K562 (cell line): ENCODE measurements at regions not wholly inside any gene's neighbourhood (a gene's known extent, or its start where the extent isn't known, plus 50 kb on each side); places are given as distances from the start of the nearest gene placed in this dataset.

Source experiments
- ATAC-seq: fragments of 200-7000 bp; cut with Tn5 transposase; 3 replicates; pipeline ENCODE4 v1.9.1; 2020; ENCODE audit warnings: moderate library complexity
- BruUV-seq: library from RNA; stranded (reverse); fragments of 400-500 nt; replicated peaks from 2 replicates; lab custom pipeline; 2021; lab: Mats Ljungman, UMichigan
- CTCF ChIA-PET: fragments of 300-600 bp; formaldehyde crosslinking; extraction: SDS; loops from one replicate; lab custom pipeline; 2021; ENCODE audit warnings: low intra/inter-chr PET ratio; lab: Yijun Ruan, JAX
- POLR2A ChIA-PET: fragments of 300-600, 350-650 bp; sonication (Branson Sonifier 250); formaldehyde crosslinking; extraction: SDS; loops from one replicate; lab custom pipeline; 2021; ENCODE audit warnings: antibody characterized with exemption, inconsistent platforms; lab: Yijun Ruan, JAX
- DNase-seq, 4 experiments: peaks; one replicate each; pipeline versions ENCODE4 v3.0.0 to v3.0.0-alpha.2; 2011 to 2018; ENCODE audit warnings: low spot score in 3 of 4, mixed read lengths in 3 of 4; ENCODE audit errors: extremely low read depth in 1 of 4
- FAIRE-seq: peaks from 2 replicates; lab custom pipeline; 2011; peaks lifted over from hg19 to GRCh38; lab: Jason Lieb, UNC
- H2AFZ ChIP-seq: 2 replicates; pipeline ENCODE4 v1.6.0; 2011; ENCODE audit warnings: low read depth, low read length, control low read depth, inconsistent platforms
- H3K27ac ChIP-seq: fragments of 200-600 bp; 3 replicates; pipeline ENCODE4 v1.8.0; 2011; ENCODE audit warnings: low read depth, mild to moderate bottlenecking, control low read depth, inconsistent platforms, low read length, moderate library complexity, mixed read lengths; ENCODE audit errors: extremely low read depth
- H3K27me3 ChIP-seq, 2 experiments: fragments of 300-600 bp in 1 of 2; 2 replicates in 1 of 2; 3 replicates in 1 of 2; pipeline versions ENCODE4 v1.6.0 to v1.8.0; 2011; ENCODE audit warnings: inconsistent platforms in 2 of 2, low read length in 2 of 2, mild to moderate bottlenecking in 1 of 2, mixed read lengths in 1 of 2, moderate library complexity in 1 of 2; ENCODE audit not compliant: control insufficient read depth in 2 of 2, insufficient read depth in 2 of 2
- H3K36me3 ChIP-seq: fragments of 300-600 bp; 3 replicates; pipeline ENCODE4 v1.8.0; 2011; ENCODE audit warnings: mild to moderate bottlenecking, low read length, inconsistent platforms; ENCODE audit not compliant: control insufficient read depth, insufficient read depth
- H3K4me1 ChIP-seq, 2 experiments: fragments of 200-600 bp in 1 of 2; replicated peaks in 1 of 2; 2 replicates in 1 of 2; 3 replicates in 1 of 2; pipeline versions ENCODE4 v1.5.1 to v1.8.0; 2011; ENCODE audit warnings: inconsistent platforms in 2 of 2, low read length in 2 of 2, mild to moderate bottlenecking in 1 of 2, mixed read lengths in 1 of 2, moderate library complexity in 1 of 2; ENCODE audit not compliant: control insufficient read depth in 2 of 2, insufficient read depth in 2 of 2
- H3K4me2 ChIP-seq: 2 replicates; pipeline ENCODE4 v1.6.1; 2011; ENCODE audit warnings: low read length, control low read depth, inconsistent platforms, mixed read lengths; ENCODE audit not compliant: insufficient read depth
- H3K4me3 ChIP-seq: fragments of 200-600 bp; sonication (generic), shearing (Covaris generic); 2 replicates; pipeline ENCODE4 v1.5.1; 2016; ENCODE audit warnings: control low read depth, inconsistent platforms
- H3K79me2 ChIP-seq: fragments of 200-600 bp; 3 replicates; pipeline ENCODE4 v1.8.0; 2011; ENCODE audit warnings: low read length, inconsistent platforms; ENCODE audit not compliant: control insufficient read depth, insufficient read depth
- H3K9ac ChIP-seq, 2 experiments: 2 replicates each; pipeline versions ENCODE4 v1.6.0 to v1.6.1; 2011; ENCODE audit warnings: low read depth in 2 of 2, low read length in 2 of 2, control low read depth in 1 of 2, inconsistent platforms in 1 of 2, mild to moderate bottlenecking in 1 of 2, mixed read lengths in 1 of 2; ENCODE audit not compliant: insufficient read depth in 1 of 2
- H3K9me1 ChIP-seq: one replicate; pipeline ENCODE4 v1.6.0; 2011; ENCODE audit warnings: inconsistent platforms, mild to moderate bottlenecking, low read length, moderate library complexity; ENCODE audit not compliant: control insufficient read depth, insufficient read depth
- H3K9me3 ChIP-seq: replicated peaks from 2 replicates; pipeline ENCODE4 v1.5.1; 2011; ENCODE audit warnings: low read depth, low read length, inconsistent platforms; ENCODE audit not compliant: control insufficient read depth, insufficient read depth
- H4K20me1 ChIP-seq: replicated peaks from 2 replicates; pipeline ENCODE4 v1.6.1; 2011; ENCODE audit warnings: low read length, inconsistent platforms, mixed read lengths; ENCODE audit not compliant: control insufficient read depth, insufficient read depth
- CREBBP ChIP-seq: IDR thresholded peaks from one replicate; pipeline ENCODE4 v1.6.1; 2012; ENCODE audit warnings: low read depth, mild to moderate bottlenecking, control low read depth, inconsistent platforms, low read length
- CREM ChIP-seq: IDR thresholded peaks from 2 replicates; pipeline ENCODE4 v1.6.1; 2014; ENCODE audit warnings: antibody characterized with exemption, low read depth
- GMEB1 ChIP-seq: fragments of 250-450 bp; sonication (Bioruptor Pico); IDR thresholded peaks from 2 replicates; pipeline ENCODE4 v1.4.0; 2020; ENCODE audit warnings: mild to moderate bottlenecking
- KAT7 ChIP-seq: sonication (generic); formaldehyde crosslinking; IDR thresholded peaks from 2 replicates; pipeline ENCODE4 v1.8.0; 2022; ENCODE audit warnings: missing genetic modification reagents, mild to moderate bottlenecking, borderline replicate concordance
- LEF1 ChIP-seq: fragments of 450-650 bp; IDR thresholded peaks from 2 replicates; pipeline ENCODE4 v1.6.1; 2016; ENCODE audit warnings: mild to moderate bottlenecking
- MAFG ChIP-seq: fragments of 450-650 bp; conservative IDR thresholded peaks from 2 replicates; pipeline ENCODE4 v1.6.1; 2016; ENCODE audit warnings: missing genetic modification characterization, missing compliant biosample characterization
- MCM5 ChIP-seq: fragments of 450-650 bp; IDR thresholded peaks from 2 replicates; pipeline ENCODE4 v1.6.1; 2016; ENCODE audit warnings: low read depth
- NEUROD1 ChIP-seq: fragments of 150-350 bp; IDR thresholded peaks from 2 replicates; pipeline ENCODE4 v1.6.1; 2014; ENCODE audit warnings: borderline replicate concordance, low read length, low read depth; ENCODE audit not compliant: partially characterized antibody
- OTX1 ChIP-seq: fragments of 450-650 bp; formaldehyde crosslinking; IDR thresholded peaks from 2 replicates; pipeline ENCODE4 v1.4.0; 2022; ENCODE audit warnings: mild to moderate bottlenecking
- PRDM10 ChIP-seq: fragments of 450-650 bp; IDR thresholded peaks from 2 replicates; pipeline ENCODE4 v1.6.1; 2018; ENCODE audit not compliant: partially characterized antibody
- PTTG1 ChIP-seq: fragments of 450-650 bp; IDR thresholded peaks from 2 replicates; pipeline ENCODE4 v1.6.1; 2016; ENCODE audit warnings: low read depth, mild to moderate bottlenecking, missing genetic modification characterization, missing compliant biosample characterization
- SIN3B ChIP-seq: fragments of 450-650 bp; IDR thresholded peaks from 2 replicates; pipeline ENCODE4 v1.6.1; 2017; ENCODE audit warnings: low read depth, mild to moderate bottlenecking, moderate library complexity
- U2AF2 ChIP-seq: fragments of 200-400 bp; formaldehyde crosslinking; optimal IDR thresholded peaks from 2 replicates; pipeline ENCODE3; 2017; ENCODE audit warnings: low read depth, mild to moderate bottlenecking, low read length
- YBX1 ChIP-seq: fragments of 450-650 bp; IDR thresholded peaks from 2 replicates; pipeline ENCODE4 v1.7.1; 2016; ENCODE audit warnings: mild to moderate bottlenecking
- ZFP1 ChIP-seq: fragments of 450-650 bp; formaldehyde crosslinking; IDR thresholded peaks from 2 replicates; pipeline ENCODE4 v1.4.0; 2020; ENCODE audit warnings: mild to moderate bottlenecking, mixed read lengths
- ZNF134 ChIP-seq: fragments of 250-450 bp; sonication (Bioruptor Pico); conservative IDR thresholded peaks from 2 replicates; pipeline ENCODE4 v1.4.0; 2020
- ZNF282 ChIP-seq: sonication (generic); formaldehyde crosslinking; IDR thresholded peaks from 2 replicates; pipeline ENCODE4 v1.8.1; 2023; ENCODE audit warnings: missing genetic modification reagents
- ZSCAN32 ChIP-seq: fragments of 450-650 bp; formaldehyde crosslinking; IDR thresholded peaks from 2 replicates; pipeline ENCODE4 v1.4.0; 2020; ENCODE audit warnings: mild to moderate bottlenecking, moderate library complexity
- WGBS: fragments of 100-300 bp; shearing (Covaris generic); methylation state at CpG from one replicate; pipeline ENCODE4 v1.1.6; 2016; ENCODE audit warnings: low coverage, mixed read lengths; ENCODE audit not compliant: insufficient coverage; ENCODE audit errors: missing lambda C conversion rate; 5-methylcytosine and 5-hydroxymethylcytosine counted together
- in situ Hi-C: fragments of 300-500 bp; cut with MboI; formaldehyde crosslinking; loops from 4 replicates; pipeline ENCODE4 v1.15.0; 2018; ENCODE audit warnings: inconsistent platforms, mixed read lengths
- intact Hi-C: fragments of 100-400 bp; cut with micrococcal nuclease; formaldehyde crosslinking; loops from 2 replicates; pipeline ENCODE4 v1.14.2; 2022

- no peak for TF ChIP-seq LEF1
- no peak for TF ChIP-seq PTTG1
Observed at GRCh38 chr3:193882091-193882490, 253.9 kb upstream of the HES1 start (continued).

GRCh38 chr3:193883551-193883950 is 252.4 kb upstream of the HES1 start:
- DNase-seq, result no peak
- Histone ChIP-seq H3K9ac (no peak overlapping the region), H3K36me3 (no peaks in the 10 kb centered on the region), H3K4me2 (no peak overlapping the region), H3K9me3 (no peaks in the 10 kb centered on the region), H3K4me1 (peaks cover 17 to 19% of the 10 kb centered on the region in 2 experiments), H3K27me3 (no peaks in the 10 kb centered on the region), H4K20me1 (no peaks in the 10 kb centered on the region), H3K79me2 (no peaks in the 10 kb centered on the region), H3K4me3 (no peak overlapping the region), H3K9me1 (no peaks in the 10 kb centered on the region), H3K27ac (no peak overlapping the region)
- no TSS peak for BruUV-seq
- in situ Hi-C loops, result no loop called here
- ChIA-PET POLR2A (no interaction called here), CTCF (no interaction called here)
- intact Hi-C loops, result no loop called here
- 53% methylated on average over 2 of the region's 3 CpGs for WGBS
- TF ChIP-seq ZNF282 (CRISPR knock-in tag), result no peak
- TF ChIP-seq CREBBP, result no peak
- TF ChIP-seq MCM5, result no peak
- no peak for TF ChIP-seq ZNF134 (CRISPR knock-in tag)
- TF ChIP-seq LEF1, result no peak
- no peak for TF ChIP-seq U2AF2
- no peak for TF ChIP-seq KAT7 (CRISPR knock-in tag)
- TF ChIP-seq SIN3B, result no peak
- TF ChIP-seq ZFP1 (CRISPR knock-in tag), result no peak
- TF ChIP-seq OTX1 (CRISPR knock-in tag), result no peak
- TF ChIP-seq PRDM10, result no peak
- no peak for TF ChIP-seq YBX1
- TF ChIP-seq MAFG (tag), result no peak
- TF ChIP-seq NEUROD1, result no peak
- no peak for TF ChIP-seq ZSCAN32 (CRISPR knock-in tag)
- TF ChIP-seq CREM, result no peak
- TF ChIP-seq GMEB1 (CRISPR knock-in tag), result no peak
- TF ChIP-seq, all 486 proteins: peak for 0
- no peak overlapping the region for H2AFZ ChIP-seq
- ATAC-seq (no peak), FAIRE-seq (no peak)
